Ovary (tissue), 3 donors: ENCODE measurements at regions not wholly inside any gene's neighbourhood (a gene's known extent, or its start where the extent isn't known, plus 50 kb on each side); places are given as distances from the start of the nearest gene placed in this dataset.

Experiments used
- CTCF ChIP-seq, 3 donors: fragments of 450-650 bp in 2 of 3; fragments of 200-600 bp in 1 of 3; IDR thresholded peaks; one replicate each; pipeline versions ENCODE4 v1.5.1 to v1.8.0; 2016 to 2022; ENCODE audit warnings: antibody characterized with exemption in 3 of 3, mild to moderate bottlenecking in 1 of 3
- POLR2A ChIP-seq: fragments of 450-650 bp; IDR thresholded peaks from one replicate; pipeline ENCODE4 v1.6.1; 2017; ENCODE audit warnings: antibody characterized with exemption, mild to moderate bottlenecking, moderate library complexity
- donor health status: DM: no; HTN: no; CAD: no.

- TF ChIP-seq CTCF (IDR thresholded peaks at IDR 0.05) (no peak), POLR2A (no peak)
Observed at GRCh38 chr4:36000941-36001557, 243.3 kb downstream of the ARAP2 start.
